Stimulated activated CD4-positive, alpha-beta T cell treated with anti-CD3 and anti-CD28 coated beads, Interleukin-4, amount 100 ng/mL, for 4 hours (primary cell): ENCODE measurements at regions not wholly inside any gene's neighbourhood (a gene's known extent, or its start where the extent isn't known, plus 50 kb on each side); places are given as distances from the start of the nearest gene placed in this dataset.

Experiments
- DNase-seq, 2 experiments: peaks; one replicate each; pipeline ENCODE4 v3.0.0-alpha.2; 2020

GRCh38 chr17:68185820-68186219, 62.0 kb upstream of the AMZ2 start:
- DNase-seq, result no peak

GRCh38 chr17:68190495-68190894, 57.3 kb upstream of the AMZ2 start:
- DNase-seq, result no peak

- no peak for DNase-seq
Observed at GRCh38 chr17:68195667-68196393, 52.0 kb upstream of the AMZ2 start.

- no peak for DNase-seq
Observed at GRCh38 chr17:68196394-68197090, 51.3 kb upstream of the AMZ2 start.

GRCh38 chr17:68197091-68197996, 50.5 kb upstream of the AMZ2 start:
- peak in 1 of 2 experiments; percentile 31 for DNase-seq

- DNase-seq, result no peak
Observed at GRCh38 chr17:68197997-68198930, 49.6 kb upstream of the AMZ2 start.
